Common myeloid progenitor, CD34-positive (primary cell): ENCODE measurements at regions not wholly inside any gene's neighbourhood (a gene's known extent, or its start where the extent isn't known, plus 50 kb on each side); places are given as distances from the start of the nearest gene placed in this dataset.
"Not testable (repeated sequence)": the region's sequence is repeated elsewhere in the genome, so short reads cannot be mapped to it uniquely, and the experiment has no call there.

Source experiments
- CTCF ChIA-PET: fragments of 350-600 bp; sonication (Branson Sonifier 250); formaldehyde crosslinking; loops from one replicate; lab custom pipeline; 2021; ENCODE audit warnings: antibody characterized with exemption; lab: Charles Lee
- POLR2A ChIA-PET: fragments of 350-600 bp; sonication (Branson Sonifier 250); formaldehyde crosslinking; loops from one replicate; lab custom pipeline; 2021; ENCODE audit warnings: antibody characterized with exemption; lab: Charles Lee
- DNase-seq, 3 donors: peaks; one replicate each; pipeline versions ENCODE4 v3.0.0 to v3.0.0-alpha.2; 2013
- H3K27ac ChIP-seq, 2 experiments: 1 replicate in 1 of 2; 2 replicates in 1 of 2; pipeline ENCODE4 v1.7.0; 2013; ENCODE audit warnings: inconsistent platforms in 2 of 2, low read length in 2 of 2, mild to moderate bottlenecking in 2 of 2, low read depth in 1 of 2, moderate library complexity in 1 of 2; ENCODE audit not compliant: severe bottlenecking in 2 of 2, insufficient read depth in 1 of 2, poor library complexity in 1 of 2
- H3K27me3 ChIP-seq, 5 experiments: replicated peaks in 2 of 5; 1 replicate in 3 of 5; 2 replicates in 2 of 5; pipeline versions ENCODE4 v1.6.1 to v1.7.0; 2013; ENCODE audit warnings: low read length in 4 of 5, mild to moderate bottlenecking in 2 of 5, moderate library complexity in 2 of 5, inconsistent platforms in 1 of 5; ENCODE audit not compliant: insufficient read depth in 5 of 5, control insufficient read depth in 4 of 5
- H3K36me3 ChIP-seq, 4 experiments: 1 replicate in 2 of 4; 2 replicates in 2 of 4; pipeline versions ENCODE4 v1.6.1 to v1.7.0; 2013; ENCODE audit warnings: low read length in 3 of 4, control low read depth in 1 of 4, mild to moderate bottlenecking in 1 of 4; ENCODE audit not compliant: control insufficient read depth in 4 of 4, insufficient read depth in 4 of 4
- H3K4me1 ChIP-seq, 4 experiments: 1 replicate in 3 of 4; 2 replicates in 1 of 4; pipeline versions ENCODE4 v1.6.1 to v1.7.1; 2013; ENCODE audit warnings: low read length in 3 of 4, mild to moderate bottlenecking in 3 of 4, control low read depth in 1 of 4, inconsistent platforms in 1 of 4, moderate library complexity in 1 of 4; ENCODE audit not compliant: control insufficient read depth in 4 of 4, insufficient read depth in 4 of 4; ENCODE audit errors: control extremely low read depth in 1 of 4
- H3K4me3 ChIP-seq, 7 experiments: 1 replicate in 4 of 7; 2 replicates in 3 of 7; pipeline versions ENCODE4 v1.5.1 to v1.7.0; 2013; ENCODE audit warnings: mild to moderate bottlenecking in 7 of 7, low read length in 6 of 7, moderate library complexity in 6 of 7, inconsistent platforms in 2 of 7, low read depth in 2 of 7, control low read depth in 1 of 7; ENCODE audit not compliant: insufficient read depth in 4 of 7, control insufficient read depth in 1 of 7; ENCODE audit errors: extremely low read depth in 1 of 7
- H3K9me3 ChIP-seq, 5 experiments: 1 replicate in 4 of 5; 2 replicates in 1 of 5; pipeline versions ENCODE4 v1.6.1 to v1.7.1; 2013; ENCODE audit warnings: low read length in 4 of 5, mild to moderate bottlenecking in 2 of 5, inconsistent platforms in 1 of 5, low read depth in 1 of 5, moderate library complexity in 1 of 5; ENCODE audit not compliant: control insufficient read depth in 4 of 5, insufficient read depth in 2 of 5; ENCODE audit errors: control extremely low read depth in 1 of 5
- WGBS: methylation state at CpG from one replicate; pipeline ENCODE4 v1.1.5; 2013; ENCODE audit not compliant: insufficient coverage; 5-methylcytosine and 5-hydroxymethylcytosine counted together

DNA sequence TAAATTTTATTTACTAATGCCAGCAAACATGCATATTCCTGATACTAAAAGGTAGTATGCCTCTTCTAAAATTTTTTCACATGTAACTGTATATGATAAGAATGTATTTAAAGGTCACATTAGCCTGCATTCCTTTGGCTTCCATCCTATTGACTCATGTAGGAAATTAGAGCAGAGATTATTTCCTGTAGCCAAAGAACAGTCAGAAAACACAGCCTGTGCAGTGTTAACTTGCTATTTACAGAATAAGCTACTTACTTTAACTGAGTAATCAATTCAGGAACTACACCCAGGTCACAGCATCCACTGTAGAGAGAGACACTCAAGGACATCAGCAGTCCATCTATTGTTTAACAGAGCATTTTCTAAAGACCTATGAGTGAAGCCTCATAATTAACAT, 154.5 kb upstream of the ADGRL4 start:
- no peaks in the 10 kb centered on the region for H3K4me1 ChIP-seq
- H3K4me3 ChIP-seq: no peak overlapping the region
- no peak for DNase-seq
- CTCF ChIA-PET: no interaction called here
- POLR2A ChIA-PET: no interaction called here
- H3K9me3 ChIP-seq: no peaks in the 10 kb centered on the region
- no peak overlapping the region for H3K27ac ChIP-seq
- no peaks in the 10 kb centered on the region for H3K27me3 ChIP-seq
- H3K36me3 ChIP-seq: no peaks in the 10 kb centered on the region

- Histone ChIP-seq H3K4me3 (no peak overlapping the region), H3K36me3 (no peaks in the 10 kb centered on the region), H3K27ac (no peak overlapping the region), H3K4me1 (no peaks in the 10 kb centered on the region), H3K9me3 (no peaks in the 10 kb centered on the region), H3K27me3 (no peaks in the 10 kb centered on the region)
- no CpG with 5 or more reads among the region's 1 CpG for WGBS
- peak in 1 of 3 donors; percentile 8 for DNase-seq
- ChIA-PET CTCF (no interaction called here), POLR2A (no interaction called here)
Measured at GRCh38 chr1:79155991-79156390, 149.5 kb upstream of the ADGRL4 start.

- H3K27me3 ChIP-seq: no peaks in the 10 kb centered on the region
- ChIA-PET POLR2A (no interaction called here), CTCF (no interaction called here)
- H3K9me3 ChIP-seq: no peaks in the 10 kb centered on the region
- no CpG with 5 or more reads among the region's 6 CpGs for WGBS
- H3K27ac ChIP-seq: no peak overlapping the region
- no peak overlapping the region for H3K4me3 ChIP-seq
- no peaks in the 10 kb centered on the region for H3K4me1 ChIP-seq
- no peaks in the 10 kb centered on the region for H3K36me3 ChIP-seq
- no peak for DNase-seq
Measured at GRCh38 chr1:79151006-79151796, 144.7 kb upstream of the ADGRL4 start.

DNA sequence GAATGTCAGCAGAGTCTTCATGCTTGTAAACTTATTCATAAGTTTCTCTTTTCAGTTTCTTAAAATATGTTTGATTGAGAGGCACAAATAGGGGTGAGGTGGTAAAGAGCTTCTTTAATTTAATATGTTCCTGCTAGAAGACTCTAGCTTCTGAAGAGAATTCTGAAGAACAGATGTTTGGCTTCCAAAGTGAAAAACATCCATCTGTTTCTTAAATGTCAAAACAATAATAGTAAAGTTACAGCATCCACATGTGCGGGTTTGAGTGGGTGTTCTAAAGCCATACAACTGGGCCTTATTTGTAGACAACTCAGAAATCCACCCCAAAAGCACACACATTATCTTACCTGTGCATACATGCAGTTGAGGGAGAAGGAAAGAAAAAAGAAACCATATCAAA, 144.0 kb upstream of the ADGRL4 start:
- CTCF ChIA-PET: no interaction called here
- POLR2A ChIA-PET: no interaction called here
- WGBS: no CpG with 5 or more reads among the region's 1 CpG
- no peaks in the 10 kb centered on the region for H3K4me1 ChIP-seq
- no peaks in the 10 kb centered on the region for H3K9me3 ChIP-seq
- DNase-seq: no peak
- H3K36me3 ChIP-seq: no peaks in the 10 kb centered on the region
- H3K27me3 ChIP-seq: no peaks in the 10 kb centered on the region
- no peak overlapping the region for H3K27ac ChIP-seq
- no peak overlapping the region for H3K4me3 ChIP-seq

GRCh38 chr1:79138227-79138626, 131.7 kb upstream of the ADGRL4 start:
- POLR2A ChIA-PET, H3K27me3 ChIP-seq, H3K36me3 ChIP-seq, H3K4me1 ChIP-seq, CTCF ChIA-PET, H3K27ac ChIP-seq, DNase-seq, H3K9me3 ChIP-seq, H3K4me3 ChIP-seq: not testable (repeated sequence)
- 93% methylated on average over 3 of the region's 4 CpGs for WGBS

DNA sequence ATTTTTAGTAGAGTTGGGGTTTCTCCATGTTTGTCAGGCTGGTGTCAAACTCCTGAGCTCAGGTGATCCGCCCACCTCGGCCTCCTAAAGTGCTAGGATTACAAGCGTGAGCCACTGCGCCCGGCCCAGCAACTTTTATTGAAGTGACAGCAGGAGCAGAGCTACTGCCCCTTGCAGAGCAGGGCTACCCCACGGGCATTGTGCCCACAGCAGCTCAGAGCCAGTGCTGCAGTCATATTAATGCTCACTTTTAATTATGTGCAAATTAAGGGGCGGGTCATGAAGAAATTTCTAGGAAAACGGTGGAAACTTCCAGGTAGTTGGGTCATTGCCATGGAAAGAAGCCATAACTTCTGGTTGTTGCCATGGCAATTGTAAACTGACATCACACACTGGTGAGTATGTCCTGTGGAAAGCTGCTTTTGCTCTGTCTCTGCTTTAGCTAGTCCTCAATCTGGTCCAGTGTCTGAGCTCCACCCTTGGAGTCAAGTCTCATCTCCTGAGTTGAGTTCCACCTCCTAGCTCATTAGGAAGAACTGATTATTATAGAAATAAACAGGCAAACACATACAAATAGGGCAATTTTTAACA, 127.3 kb upstream of the ADGRL4 start:
- POLR2A ChIA-PET: no interaction called here
- Histone ChIP-seq H3K36me3 (no peaks in the 10 kb centered on the region), H3K27ac (no peak overlapping the region), H3K27me3 (no peaks in the 10 kb centered on the region), H3K4me1 (no peaks in the 10 kb centered on the region), H3K4me3 (no peak overlapping the region), H3K9me3 (no peaks in the 10 kb centered on the region)
- 98% methylated on average over 8 of the region's 8 CpGs for WGBS
- DNase-seq: no peak
- CTCF ChIA-PET: no interaction called here

- Histone ChIP-seq H3K27me3 (no peaks in the 10 kb centered on the region), H3K4me1 (no peaks in the 10 kb centered on the region), H3K36me3 (no peaks in the 10 kb centered on the region), H3K27ac (no peak overlapping the region), H3K9me3 (no peaks in the 10 kb centered on the region), H3K4me3 (no peak overlapping the region)
- 72% methylated on average over 3 of the region's 3 CpGs for WGBS
- ChIA-PET CTCF (no interaction called here), POLR2A (no interaction called here)
- DNase-seq: no peak
Measured at GRCh38 chr1:79131626-79132025, 125.1 kb upstream of the ADGRL4 start.
